Mesothelial cell of epicardium (in vitro differentiated cells): ENCODE measurements at regions not wholly inside any gene's neighbourhood (a gene's known extent, or its start where the extent isn't known, plus 50 kb on each side); places are given as distances from the start of the nearest gene placed in this dataset.
"Not testable (repeated sequence)": the region's sequence is repeated elsewhere in the genome, so short reads cannot be mapped to it uniquely, and the experiment has no call there.

Source experiments
- DNase-seq, 2 experiments: peaks; one replicate each; pipeline ENCODE4 v3.0.0; 2021; ENCODE audit warnings: low spot score in 2 of 2; ENCODE audit not compliant: unreplicated experiment in 2 of 2
- H3K27ac Mint-ChIP-seq: 2 replicates; pipeline ENCODE4 v1.8.0; 2021; ENCODE audit warnings: mixed read lengths
- H3K27me3 Mint-ChIP-seq: 2 replicates; pipeline ENCODE4 v1.8.0; 2021; ENCODE audit warnings: low read depth, mixed read lengths
- H3K36me3 Mint-ChIP-seq: 2 replicates; pipeline ENCODE4 v1.8.0; 2021; ENCODE audit warnings: mixed read lengths
- H3K4me1 Mint-ChIP-seq: 2 replicates; pipeline ENCODE4 v1.8.0; 2021; ENCODE audit warnings: mixed read lengths
- H3K4me3 Mint-ChIP-seq: 2 replicates; pipeline ENCODE4 v1.8.0; 2021; ENCODE audit warnings: mild to moderate bottlenecking, moderate library complexity, mixed read lengths
- H3K9me3 Mint-ChIP-seq: 2 replicates; pipeline ENCODE4 v1.8.0; 2021; ENCODE audit warnings: mixed read lengths
- CTCF ChIP-seq: fragments of 200-600 bp; sonication (generic); IDR thresholded peaks from one replicate; pipeline ENCODE4 v1.5.0; 2021; ENCODE audit warnings: antibody characterized with exemption; ENCODE audit not compliant: unreplicated experiment

- Mint-ChIP-seq H3K27ac (no peak overlapping the region), H3K9me3 (no peaks in the 10 kb centered on the region), H3K27me3 (no peaks in the 10 kb centered on the region), H3K4me1 (peaks cover 32% of the 10 kb centered on the region), H3K36me3 (peaks cover 14% of the 10 kb centered on the region), H3K4me3 (no peak overlapping the region)
- no peak for DNase-seq
- no peak for TF ChIP-seq CTCF
These were observed 93.4 kb upstream of the UMPS start for GRCh38 chr3:124636863-124637296.

GRCh38 chr3:124639406-124640237 is 90.6 kb upstream of the UMPS start:
- H3K4me1 Mint-ChIP-seq, result peaks cover 13% of the 10 kb centered on the region
- TF ChIP-seq CTCF, result no peak

GRCh38 chr3:124640635-124641306 is 89.5 kb upstream of the UMPS start:
- H3K9me3 Mint-ChIP-seq, result no peaks in the 10 kb centered on the region

More at GRCh38 chr3:124639406-124640237, 90.6 kb upstream of the UMPS start:
- Mint-ChIP-seq H3K27me3 (no peaks in the 10 kb centered on the region), H3K4me3 (no peak overlapping the region), H3K27ac (no peak overlapping the region), H3K36me3 (peaks cover 19% of the 10 kb centered on the region), H3K9me3 (no peaks in the 10 kb centered on the region)
- DNase-seq, result no peak

GRCh38 chr3:124643453-124643852 is 86.8 kb upstream of the UMPS start:
- no peak overlapping the region for H3K27ac Mint-ChIP-seq
- no peaks in the 10 kb centered on the region for H3K4me1 Mint-ChIP-seq
- no peaks in the 10 kb centered on the region for H3K27me3 Mint-ChIP-seq
- no peak overlapping the region for H3K4me3 Mint-ChIP-seq
- peaks cover 29% of the 10 kb centered on the region for H3K36me3 Mint-ChIP-seq
- no peak for TF ChIP-seq CTCF
- H3K9me3 Mint-ChIP-seq, result no peaks in the 10 kb centered on the region
- no peak for DNase-seq

More at GRCh38 chr3:124640635-124641306, 89.5 kb upstream of the UMPS start:
- DNase-seq, result no peak
- Mint-ChIP-seq H3K27ac (no peak overlapping the region), H3K4me1 (peaks cover 13% of the 10 kb centered on the region), H3K27me3 (no peaks in the 10 kb centered on the region), H3K36me3 (peaks cover 22% of the 10 kb centered on the region), H3K4me3 (no peak overlapping the region)
- TF ChIP-seq CTCF, result no peak

GRCh38 chr3:124646186-124646585 is 84.1 kb upstream of the UMPS start:
- H3K4me1 Mint-ChIP-seq, H3K27me3 Mint-ChIP-seq, DNase-seq, H3K9me3 Mint-ChIP-seq, H3K4me3 Mint-ChIP-seq, H3K27ac Mint-ChIP-seq: not testable (repeated sequence)
- peaks cover 32% of the 10 kb centered on the region for H3K36me3 Mint-ChIP-seq

GRCh38 chr3:124648551-124648950 is 81.7 kb upstream of the UMPS start:
- no peak overlapping the region for H3K27ac Mint-ChIP-seq
- peaks cover 6% of the 10 kb centered on the region for H3K4me1 Mint-ChIP-seq
- TF ChIP-seq CTCF, result no peak
- H3K9me3 Mint-ChIP-seq, result no peaks in the 10 kb centered on the region
- no peak for DNase-seq
- H3K4me3 Mint-ChIP-seq, result no peak overlapping the region
- H3K27me3 Mint-ChIP-seq, result no peaks in the 10 kb centered on the region
- H3K36me3 Mint-ChIP-seq, result peaks cover 41% of the 10 kb centered on the region
